ENCODE measurements at regions not wholly inside any gene's neighbourhood (a gene's known extent, or its start where the extent isn't known, plus 50 kb on each side); places are given as distances from the start of the nearest gene placed in this dataset.

- H3K36me3 Mint-ChIP-seq (ENCODE audit: low read depth) = no peaks in the 10 kb centered on the region
- no peaks in the 10 kb centered on the region for H3F3A ChIP-seq (replicated peaks; ENCODE audit: low read depth)
- no peaks in the 10 kb centered on the region for H4K20me1 ChIP-seq (replicated peaks; ENCODE audit: insufficient read depth)
- ATAC-seq (no peak), DNase-seq (ENCODE audit: low spot score) (no peak)
- H2AFZ ChIP-seq = no peak overlapping the region
- no peaks in the 10 kb centered on the region for H3K9me3 Mint-ChIP-seq
- no peak overlapping the region for H3K4me2 ChIP-seq
- no peaks in the 10 kb centered on the region for H3K4me1 ChIP-seq (ENCODE audit: insufficient read depth)
- no peak overlapping the region for H3K4me3 ChIP-seq
- TF ChIP-seq ZNF114 (CRISPR knock-in tag; IDR thresholded peaks at IDR 0.05) (no peak), ETS1 (IDR thresholded peaks at IDR 0.05) (no peak)
- peaks cover 5% of the 10 kb centered on the region for H3K27me3 Mint-ChIP-seq (ENCODE audit: insufficient read depth, low read depth, poor library complexity)
- H3K27ac ChIP-seq (ENCODE audit: low read depth) = no peak overlapping the region
- H3K27me3 ChIP-seq (ENCODE audit: insufficient read depth) = peaks cover 3% of the 10 kb centered on the region; the same call in 1 of the 2 replicates
- no peak overlapping the region for H3K27ac Mint-ChIP-seq
- no peaks in the 10 kb centered on the region for H3K79me2 ChIP-seq (replicated peaks; ENCODE audit: insufficient read depth)
- no peaks in the 10 kb centered on the region; the same call in 1 of the 2 replicates for H3K9me2 ChIP-seq (ENCODE audit: insufficient read depth)
- H3K4me1 Mint-ChIP-seq = no peaks in the 10 kb centered on the region; the same call in 2 of the 3 replicates
- no peaks in the 10 kb centered on the region for H3K36me3 ChIP-seq (ENCODE audit: insufficient read depth)
- H3K4me3 Mint-ChIP-seq = no peak overlapping the region
Measured at GRCh38 chr12:107931761-107932160, 157.3 kb downstream of the ASCL4 start.

GRCh38 chr12:107938446-107938845 lies 163.9 kb downstream of the ASCL4 start:
- ATAC-seq (no peak), DNase-seq (ENCODE audit: low spot score) (no peak)
- Mint-ChIP-seq H3K9me3 (no peaks in the 10 kb centered on the region), H3K27ac (no peak overlapping the region), H3K4me1 (peaks cover 15% of the 10 kb centered on the region; the same call in 2 of the 3 replicates), H3K27me3 (ENCODE audit: insufficient read depth, low read depth, poor library complexity) (peaks cover 2% of the 10 kb centered on the region), H3K36me3 (ENCODE audit: low read depth) (no peaks in the 10 kb centered on the region), H3K4me3 (no peak overlapping the region)
- H3K9me2 ChIP-seq (ENCODE audit: insufficient read depth) = no peaks in the 10 kb centered on the region
- no peak overlapping the region for H3K4me3 ChIP-seq
- no peaks in the 10 kb centered on the region for H3K79me2 ChIP-seq (replicated peaks; ENCODE audit: insufficient read depth)
- peaks cover 3% of the 10 kb centered on the region; the same call in 1 of the 2 replicates for H3K27me3 ChIP-seq (ENCODE audit: insufficient read depth)
- peaks cover 13% of the 10 kb centered on the region for H3K4me1 ChIP-seq (ENCODE audit: insufficient read depth)
- H3K36me3 ChIP-seq (ENCODE audit: insufficient read depth) = no peaks in the 10 kb centered on the region
- no peaks in the 10 kb centered on the region for H4K20me1 ChIP-seq (replicated peaks; ENCODE audit: insufficient read depth)
- no peak overlapping the region for H3K27ac ChIP-seq (ENCODE audit: low read depth)
- TF ChIP-seq REST (IDR thresholded peaks at IDR 0.05; ENCODE audit: unreplicated experiment) (no peak), POLR2AphosphoS5 (IDR thresholded peaks at IDR 0.05; ENCODE audit: low read depth) (no peak)
- H2AFZ ChIP-seq = no peak overlapping the region
- H3K4me2 ChIP-seq = no peak overlapping the region
- H3F3A ChIP-seq (replicated peaks; ENCODE audit: low read depth) = no peaks in the 10 kb centered on the region

- no peak for DNase-seq (ENCODE audit: low spot score)
- no peaks in the 10 kb centered on the region for H3K27me3 ChIP-seq (ENCODE audit: insufficient read depth)
- no peaks in the 10 kb centered on the region for H4K20me1 ChIP-seq (replicated peaks; ENCODE audit: insufficient read depth)
- no peaks in the 10 kb centered on the region for H3K27me3 Mint-ChIP-seq (ENCODE audit: insufficient read depth, low read depth, poor library complexity)
- H3K27ac Mint-ChIP-seq = no peak overlapping the region
- H3K9me3 Mint-ChIP-seq = no peaks in the 10 kb centered on the region
- no peak for ATAC-seq
- H3K36me3 ChIP-seq (ENCODE audit: insufficient read depth) = no peaks in the 10 kb centered on the region
- H3K36me3 Mint-ChIP-seq (ENCODE audit: low read depth) = no peaks in the 10 kb centered on the region
- H3K79me2 ChIP-seq (replicated peaks; ENCODE audit: insufficient read depth) = no peaks in the 10 kb centered on the region
- H3K4me2 ChIP-seq = no peak overlapping the region
- no peaks in the 10 kb centered on the region for H3K4me1 Mint-ChIP-seq
- no peaks in the 10 kb centered on the region for H3F3A ChIP-seq (replicated peaks; ENCODE audit: low read depth)
- H2AFZ ChIP-seq = no peak overlapping the region
- H3K9me2 ChIP-seq (ENCODE audit: insufficient read depth) = no peaks in the 10 kb centered on the region
- H3K4me1 ChIP-seq (ENCODE audit: insufficient read depth) = no peaks in the 10 kb centered on the region
- H3K4me3 ChIP-seq = no peak overlapping the region
- no peak overlapping the region for H3K4me3 Mint-ChIP-seq
- H3K27ac ChIP-seq (ENCODE audit: low read depth) = no peak overlapping the region
- TF ChIP-seq ZNF331 (CRISPR knock-in tag; IDR thresholded peaks at IDR 0.05; ENCODE audit: low read depth) (no peak), NANOG (IDR thresholded peaks at IDR 0.05; ENCODE audit: borderline replicate concordance) (no peak)
Measured at GRCh38 chr12:107948391-107948945, 174.0 kb downstream of the ASCL4 start.

Measured in GM23338 (cell line).